ENCODE measurements at regions not wholly inside any gene's neighbourhood (a gene's known extent, or its start where the extent isn't known, plus 50 kb on each side); places are given as distances from the start of the nearest gene placed in this dataset.

GRCh38 chr2:860259-860855 is 90.3 kb upstream of the SNTG2 start:
- Mint-ChIP-seq H3K27me3 (ENCODE audit: low read depth, poor library complexity) (peaks cover 18% of the 10 kb centered on the region), H3K4me3 (no peak overlapping the region), H3K4me1 (peaks cover 76% of the 10 kb centered on the region), H3K27ac (no peak overlapping the region), H3K36me3 (ENCODE audit: low read depth) (no peaks in the 10 kb centered on the region), H3K9me3 (peaks cover 4% of the 10 kb centered on the region)
- no peak for TF ChIP-seq CTCF (IDR thresholded peaks at IDR 0.05)
- no peak for DNase-seq

GRCh38 chr2:858646-859045 is 92.0 kb upstream of the SNTG2 start:
- peaks cover 11% of the 10 kb centered on the region for H3K9me3 Mint-ChIP-seq
- no peaks in the 10 kb centered on the region for H3K36me3 Mint-ChIP-seq (ENCODE audit: low read depth)
- no peak overlapping the region for H3K4me3 Mint-ChIP-seq
- H3K27ac Mint-ChIP-seq = no peak overlapping the region
- peaks cover 20% of the 10 kb centered on the region for H3K27me3 Mint-ChIP-seq (ENCODE audit: low read depth, poor library complexity)
- no peak for DNase-seq
- TF ChIP-seq CTCF (IDR thresholded peaks at IDR 0.05) = no peak
- H3K4me1 Mint-ChIP-seq = peaks cover 73% of the 10 kb centered on the region

- DNase-seq = no peak
- no peak for TF ChIP-seq CTCF (IDR thresholded peaks at IDR 0.05)
- H3K4me1 Mint-ChIP-seq = peaks cover 67% of the 10 kb centered on the region
- no peak overlapping the region for H3K4me3 Mint-ChIP-seq
- H3K27ac Mint-ChIP-seq = peak overlapping the region; percentile 52
- H3K27me3 Mint-ChIP-seq (ENCODE audit: low read depth, poor library complexity) = peaks cover 20% of the 10 kb centered on the region
- H3K36me3 Mint-ChIP-seq (ENCODE audit: low read depth) = no peaks in the 10 kb centered on the region
- peaks cover 11% of the 10 kb centered on the region for H3K9me3 Mint-ChIP-seq
These were observed 92.7 kb upstream of the SNTG2 start for GRCh38 chr2:857937-858336.

- DNase-seq = no peak
These were observed 93.6 kb upstream of the SNTG2 start for GRCh38 chr2:857081-857480.

GRCh38 chr2:856456-856855 is 94.2 kb upstream of the SNTG2 start:
- Mint-ChIP-seq H3K36me3 (ENCODE audit: low read depth) (no peaks in the 10 kb centered on the region), H3K9me3 (peaks cover 11% of the 10 kb centered on the region), H3K27me3 (ENCODE audit: low read depth, poor library complexity) (peaks cover 24% of the 10 kb centered on the region), H3K4me1 (peaks cover 52% of the 10 kb centered on the region), H3K4me3 (no peak overlapping the region), H3K27ac (no peak overlapping the region)
- TF ChIP-seq CTCF (IDR thresholded peaks at IDR 0.05) = no peak
- DNase-seq = no peak

More at GRCh38 chr2:857081-857480, 93.6 kb upstream of the SNTG2 start:
- TF ChIP-seq CTCF (IDR thresholded peaks at IDR 0.05) = no peak
- H3K27me3 Mint-ChIP-seq (ENCODE audit: low read depth, poor library complexity) = peaks cover 21% of the 10 kb centered on the region
- H3K4me3 Mint-ChIP-seq = no peak overlapping the region
- peak overlapping the region; percentile 17 for H3K27ac Mint-ChIP-seq
- peaks cover 58% of the 10 kb centered on the region for H3K4me1 Mint-ChIP-seq
- no peaks in the 10 kb centered on the region for H3K36me3 Mint-ChIP-seq (ENCODE audit: low read depth)
- H3K9me3 Mint-ChIP-seq = peaks cover 11% of the 10 kb centered on the region

- Mint-ChIP-seq H3K27me3 (ENCODE audit: low read depth, poor library complexity) (peaks cover 24% of the 10 kb centered on the region), H3K36me3 (ENCODE audit: low read depth) (no peaks in the 10 kb centered on the region), H3K27ac (no peak overlapping the region), H3K9me3 (peaks cover 11% of the 10 kb centered on the region), H3K4me1 (peaks cover 48% of the 10 kb centered on the region), H3K4me3 (no peak overlapping the region)
- TF ChIP-seq CTCF (IDR thresholded peaks at IDR 0.05) = no peak
- DNase-seq = no peak
These were observed 94.6 kb upstream of the SNTG2 start for GRCh38 chr2:856041-856440.

All from nephron progenitor cell (in vitro differentiated cells).